Skin epidermis (tissue), 12 donors: ENCODE measurements at regions not wholly inside any gene's neighbourhood (a gene's known extent, or its start where the extent isn't known, plus 50 kb on each side); places are given as distances from the start of the nearest gene placed in this dataset.
"Not testable (repeated sequence)": the region's sequence is repeated elsewhere in the genome, so short reads cannot be mapped to it uniquely, and the experiment has no call there.

Experiments
- H3K27ac ChIP-seq, 21 experiments: fragments of 200-600 bp; sonication (generic) in 11 of 21; one replicate each; pipeline ENCODE4 v1.5.0; 2020; ENCODE audit warnings: mild to moderate bottlenecking in 3 of 21, inconsistent platforms in 2 of 21, moderate library complexity in 2 of 21
- H3K4me3 ChIP-seq, 7 experiments: fragments of 200-600 bp; sonication (generic) in 2 of 7; one replicate each; pipeline ENCODE4 v1.5.0; 2020; ENCODE audit warnings: inconsistent platforms in 2 of 7, mild to moderate bottlenecking in 2 of 7, moderate library complexity in 1 of 7

- not testable (repeated sequence) for H3K4me3 ChIP-seq, H3K27ac ChIP-seq
Observed at GRCh38 chr20:18876394-18876793, 62.8 kb downstream of the SCP2D1 start.

- Histone ChIP-seq H3K4me3 (no peak overlapping the region), H3K27ac (peak overlapping the region in 11 of 21 experiments; percentile 17 to 71 (median 46))
Observed at GRCh38 chr20:18879262-18879661, 65.7 kb downstream of the SCP2D1 start.

- H3K27ac ChIP-seq: no peak overlapping the region
- H3K4me3 ChIP-seq: no peak overlapping the region
Observed at GRCh38 chr20:18886756-18887155, 73.2 kb downstream of the SCP2D1 start.

DNA sequence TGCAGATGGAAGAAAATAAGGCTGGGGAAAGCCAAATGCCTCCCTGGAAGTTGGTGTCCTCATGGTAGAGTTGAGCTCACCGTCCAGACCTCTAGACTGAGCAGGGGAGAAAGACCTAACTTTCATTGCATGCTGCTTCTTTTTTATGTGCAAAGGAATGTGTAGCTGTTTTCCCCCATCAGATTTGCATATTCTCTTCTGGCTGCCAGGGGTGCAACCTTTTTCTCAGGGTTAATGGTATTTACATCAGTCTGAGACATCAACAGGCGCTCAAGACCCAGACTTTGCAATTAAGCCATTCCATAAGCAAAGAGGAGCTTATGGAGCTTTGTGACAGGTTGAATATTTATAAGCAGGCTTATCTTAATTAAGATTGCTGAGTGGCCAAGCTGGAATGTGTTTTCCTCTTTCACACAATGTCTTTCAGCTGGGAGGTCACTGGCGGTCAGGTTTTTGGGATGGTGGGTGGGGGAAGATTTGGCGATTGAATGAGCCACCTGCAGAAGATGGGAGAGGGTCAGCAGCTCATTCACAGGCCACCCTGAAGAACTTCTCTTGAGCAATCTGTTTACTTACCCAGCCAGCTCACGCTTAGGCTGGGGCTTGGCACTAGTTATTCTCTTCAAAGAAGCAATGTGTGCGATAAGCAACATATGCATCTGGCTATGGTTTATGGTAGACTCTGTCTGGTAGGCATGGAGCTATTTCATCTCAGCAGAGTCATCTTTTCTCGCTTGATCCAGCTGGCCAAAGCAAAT lies 88.6 kb downstream of the SCP2D1 start:
- no peak overlapping the region for H3K4me3 ChIP-seq

GRCh38 chr20:18904192-18904591 lies 90.6 kb downstream of the SCP2D1 start:
- Histone ChIP-seq H3K4me3 (no peak overlapping the region), H3K27ac (no peak overlapping the region)

More for the DNA sequence above, 88.6 kb downstream of the SCP2D1 start:
- H3K27ac ChIP-seq: peak overlapping the region in 1 of 21 experiments; percentile 59

DNA sequence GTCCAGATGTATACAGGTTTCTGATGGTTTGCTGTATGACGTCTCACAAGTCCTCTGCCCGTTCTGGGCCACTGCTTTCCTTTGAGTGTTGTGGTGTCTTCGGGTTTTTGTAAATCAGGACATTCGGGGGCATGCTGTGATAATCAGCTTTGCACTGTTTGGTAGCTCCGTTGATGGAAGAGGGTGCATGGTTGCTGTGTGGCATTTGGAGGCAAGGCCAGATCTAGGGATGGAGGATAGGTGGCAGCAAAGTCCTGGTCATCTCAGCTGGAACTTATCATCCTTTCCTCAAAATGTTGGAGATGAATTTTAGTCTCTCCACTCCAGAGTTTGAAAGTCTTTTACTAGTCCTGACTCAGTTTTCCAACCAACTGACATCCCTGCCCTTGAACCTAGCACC lies 91.0 kb downstream of the SCP2D1 start:
- no peak overlapping the region for H3K4me3 ChIP-seq
- H3K27ac ChIP-seq: no peak overlapping the region

- no peak overlapping the region for H3K27ac ChIP-seq
Observed at GRCh38 chr20:18906046-18906445, 92.5 kb downstream of the SCP2D1 start.

DNA sequence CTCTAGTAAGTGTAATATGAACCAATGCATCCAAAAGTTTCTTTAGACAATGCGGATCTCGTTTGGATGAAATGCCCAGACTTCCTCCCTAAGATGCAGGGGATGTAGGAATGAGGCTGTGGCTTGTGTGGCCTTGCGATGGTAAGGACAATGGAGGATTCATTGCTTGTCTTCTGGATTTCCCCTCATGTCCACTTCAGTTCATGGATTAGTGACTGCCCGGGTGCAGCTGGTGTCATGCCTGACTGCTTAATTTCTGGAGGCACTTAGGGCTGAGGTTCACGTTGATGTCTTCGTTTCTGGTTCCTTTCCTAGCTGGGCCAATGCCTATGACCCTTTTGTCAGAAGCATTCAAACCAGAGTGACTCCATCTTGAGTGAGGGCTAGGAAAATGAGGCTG lies 93.8 kb downstream of the SCP2D1 start:
- H3K27ac ChIP-seq: no peak overlapping the region

More at GRCh38 chr20:18906046-18906445, 92.5 kb downstream of the SCP2D1 start:
- no peak overlapping the region for H3K4me3 ChIP-seq

DNA sequence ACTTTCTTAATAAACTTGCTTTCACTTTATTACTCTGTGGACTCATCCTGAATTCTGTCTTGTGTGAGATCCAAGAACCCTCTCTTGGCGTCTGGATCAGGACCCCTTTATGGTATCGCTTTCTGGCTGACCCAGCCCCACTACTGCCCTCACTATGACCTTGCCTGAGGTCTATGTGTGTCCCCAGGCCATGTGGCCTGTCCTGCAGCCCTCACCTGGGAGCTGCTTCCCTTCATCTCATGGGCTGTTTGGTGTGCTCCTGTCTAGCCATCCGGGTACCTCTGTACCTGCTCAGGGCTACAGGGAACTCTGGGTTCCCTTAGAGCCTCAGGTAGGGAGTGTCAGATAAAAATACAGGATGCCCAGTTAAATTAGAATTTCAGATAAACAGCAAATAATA lies 94.5 kb downstream of the SCP2D1 start:
- H3K27ac ChIP-seq: no peak overlapping the region
- no peak overlapping the region for H3K4me3 ChIP-seq

More for the DNA sequence above, 93.8 kb downstream of the SCP2D1 start:
- no peak overlapping the region for H3K4me3 ChIP-seq

DNA sequence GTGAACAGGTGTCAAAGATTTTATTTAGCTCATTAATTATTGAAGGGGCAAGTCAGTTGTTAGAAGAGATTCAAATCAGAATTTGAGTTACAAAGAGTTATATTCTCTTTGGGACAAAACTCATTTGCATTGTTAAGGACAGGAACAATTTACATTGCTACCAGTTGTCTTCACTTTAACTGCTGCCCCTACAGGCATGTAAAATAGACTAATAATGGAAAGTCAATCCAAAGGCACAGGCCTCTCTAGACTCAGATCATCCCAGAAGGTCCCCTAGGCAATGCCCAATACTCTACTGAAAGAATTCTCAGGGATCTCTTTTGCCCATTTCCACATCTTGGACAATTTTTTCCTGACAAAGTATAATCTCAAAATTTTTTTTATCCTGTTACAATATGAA lies 95.7 kb downstream of the SCP2D1 start:
- Histone ChIP-seq H3K4me3 (no peak overlapping the region), H3K27ac (no peak overlapping the region)

- H3K27ac ChIP-seq: no peak overlapping the region
- no peak overlapping the region for H3K4me3 ChIP-seq
Observed at GRCh38 chr20:18913701-18914100, 100.1 kb downstream of the SCP2D1 start.

DNA sequence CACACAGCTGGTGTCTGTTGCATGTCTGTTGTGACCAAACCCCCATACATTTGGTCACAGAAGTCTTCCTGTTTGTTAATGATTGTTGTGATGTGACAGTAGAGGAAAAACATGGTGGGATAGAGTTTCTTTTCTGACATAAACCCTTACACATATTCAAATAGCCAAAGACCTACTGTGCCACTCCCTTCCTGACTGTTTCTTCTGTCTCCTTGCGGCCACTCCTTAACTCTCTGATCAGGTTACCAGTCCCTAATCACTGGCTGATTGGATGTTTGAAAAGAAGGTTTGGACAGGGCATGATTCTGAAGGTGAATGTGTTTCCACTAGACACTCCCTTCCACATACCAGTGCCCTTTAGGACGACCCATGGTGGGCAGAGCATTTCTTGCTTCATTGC lies 101.2 kb downstream of the SCP2D1 start:
- no peak overlapping the region for H3K27ac ChIP-seq
- H3K4me3 ChIP-seq: no peak overlapping the region

- H3K4me3 ChIP-seq: no peak overlapping the region
- no peak overlapping the region for H3K27ac ChIP-seq
Observed at GRCh38 chr20:18916886-18917750, 103.5 kb downstream of the SCP2D1 start.

- no peak overlapping the region for H3K27ac ChIP-seq
- H3K4me3 ChIP-seq: no peak overlapping the region
Observed at GRCh38 chr20:18919996-18920395, 106.4 kb downstream of the SCP2D1 start.

DNA sequence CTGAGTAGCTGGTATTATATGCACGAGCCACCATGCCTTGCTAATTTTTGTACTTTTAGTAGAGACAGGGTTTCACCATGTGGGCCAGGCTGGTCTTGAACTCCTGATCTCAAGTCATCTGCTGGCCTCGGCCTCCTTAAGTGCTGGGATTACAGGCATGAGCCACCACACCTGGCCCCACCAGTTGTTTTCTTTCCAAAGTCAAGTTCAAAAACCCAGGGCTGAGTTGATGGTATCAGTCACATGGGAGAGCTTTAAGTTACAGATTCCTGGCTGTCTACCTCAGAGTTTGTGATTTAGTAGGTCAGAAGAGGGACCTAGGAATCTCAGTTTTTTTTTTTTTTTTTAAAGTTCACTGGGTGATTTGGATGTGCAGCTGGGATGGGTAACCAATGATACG lies 107.7 kb downstream of the SCP2D1 start:
- H3K27ac ChIP-seq: no peak overlapping the region
- no peak overlapping the region for H3K4me3 ChIP-seq

- Histone ChIP-seq H3K4me3 (no peak overlapping the region), H3K27ac (no peak overlapping the region)
Observed at GRCh38 chr20:18922251-18922650, 108.7 kb downstream of the SCP2D1 start.

DNA sequence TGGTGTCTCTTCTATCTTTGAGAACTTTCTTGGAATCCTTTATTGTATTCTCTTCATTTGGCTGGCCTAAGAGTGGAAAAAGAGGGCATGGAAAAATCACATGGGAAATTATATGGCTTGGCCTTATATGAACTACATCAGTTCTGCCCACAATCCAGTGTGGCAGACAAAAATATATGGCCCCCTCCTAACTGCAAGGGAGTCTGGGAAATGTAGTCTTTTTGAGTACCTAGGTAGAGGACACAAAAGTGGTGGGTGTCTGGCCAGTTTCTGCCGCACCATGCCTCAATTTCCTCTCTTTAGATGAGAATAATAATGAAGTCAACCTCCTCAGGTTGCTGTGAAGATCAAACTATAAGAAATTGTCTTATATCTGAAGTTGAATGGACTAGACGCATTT lies 109.3 kb downstream of the SCP2D1 start:
- no peak overlapping the region for H3K4me3 ChIP-seq
- no peak overlapping the region for H3K27ac ChIP-seq

GRCh38 chr20:18926965-18927364 lies 113.4 kb downstream of the SCP2D1 start:
- no peak overlapping the region for H3K4me3 ChIP-seq
- H3K27ac ChIP-seq: no peak overlapping the region

DNA sequence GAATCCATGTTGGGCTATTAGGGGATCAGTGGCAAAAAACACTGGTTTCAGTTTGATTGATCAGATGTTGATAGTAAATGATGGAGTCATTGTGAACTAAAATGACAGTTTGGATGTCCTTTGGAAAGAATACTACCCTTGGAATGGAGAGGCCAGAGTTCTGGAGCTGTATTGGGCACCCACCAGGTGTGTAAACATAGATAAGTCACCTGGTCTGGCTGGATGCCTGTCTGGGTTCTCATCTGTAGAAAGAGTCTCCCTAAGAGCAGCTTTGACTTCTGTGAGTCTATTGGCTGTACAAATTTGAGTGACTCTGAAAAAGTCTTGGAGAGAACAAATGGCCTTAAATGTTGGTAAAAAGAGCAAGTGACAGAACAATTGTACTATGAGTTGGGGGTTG lies 115.0 kb downstream of the SCP2D1 start:
- H3K4me3 ChIP-seq: no peak overlapping the region
- H3K27ac ChIP-seq: no peak overlapping the region

- H3K27ac ChIP-seq: no peak overlapping the region
- H3K4me3 ChIP-seq: no peak overlapping the region
Observed at GRCh38 chr20:18929800-18930199, 116.2 kb downstream of the SCP2D1 start.

DNA sequence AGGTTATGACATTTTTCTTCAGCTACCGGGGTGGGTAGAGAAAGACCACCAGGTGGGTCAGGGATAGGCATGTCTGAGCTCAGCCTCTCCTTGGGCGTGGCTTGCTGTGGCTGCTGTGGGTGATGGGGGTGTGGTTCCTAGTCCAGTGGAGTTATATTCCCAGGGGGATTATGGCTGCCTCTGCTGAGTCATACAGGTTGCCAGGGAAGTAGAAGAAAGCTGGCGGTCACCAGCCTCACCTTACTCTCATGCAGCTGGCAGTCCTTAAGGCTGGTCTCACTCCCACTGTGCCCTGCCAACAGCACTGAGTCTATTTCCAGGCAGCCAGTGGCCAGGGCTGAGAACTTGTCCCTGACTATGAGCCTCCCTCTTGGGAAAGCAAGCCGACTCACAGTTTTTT lies 130.0 kb downstream of the SCP2D1 start:
- no peak overlapping the region for H3K27ac ChIP-seq
- H3K4me3 ChIP-seq: no peak overlapping the region
